ENCODE measurements at regions not wholly inside any gene's neighbourhood (a gene's known extent, or its start where the extent isn't known, plus 50 kb on each side); places are given as distances from the start of the nearest gene placed in this dataset.

- DNase-seq (ENCODE audit: missing footprints) (no peak), ATAC-seq (no peak)
- intact Hi-C loops (cut with DNase I) = no loop called here
Observed at GRCh38 chr2:84293791-84294380, 165.2 kb downstream of the SUCLG1 start.

GRCh38 chr2:84292545-84292944, 166.5 kb downstream of the SUCLG1 start:
- no peak for ATAC-seq
- no peak for DNase-seq (ENCODE audit: missing footprints)

GRCh38 chr2:84290537-84290936, 168.5 kb downstream of the SUCLG1 start:
- DNase-seq (ENCODE audit: missing footprints) (no peak), ATAC-seq (no peak)
- intact Hi-C loops (cut with DNase I) = no loop called here

More at GRCh38 chr2:84292545-84292944, 166.5 kb downstream of the SUCLG1 start:
- intact Hi-C loops (cut with DNase I) = no loop called here

GRCh38 chr2:84288293-84288692, 170.8 kb downstream of the SUCLG1 start:
- intact Hi-C loops (cut with DNase I) = no loop called here
- DNase-seq (ENCODE audit: missing footprints) (no peak), ATAC-seq (no peak)

GRCh38 chr2:84286878-84287277, 172.2 kb downstream of the SUCLG1 start:
- intact Hi-C loops (cut with DNase I) = no loop called here
- DNase-seq (ENCODE audit: missing footprints) (no peak), ATAC-seq (no peak)

- DNase-seq (ENCODE audit: missing footprints) (no peak), ATAC-seq (no peak)
- intact Hi-C loops (cut with DNase I) = no loop called here
Observed at GRCh38 chr2:84285056-84285747, 173.9 kb downstream of the SUCLG1 start.

- intact Hi-C loops (cut with DNase I) = no loop called here
- no peak for ATAC-seq
- no peak for DNase-seq (ENCODE audit: missing footprints)
Observed at GRCh38 chr2:84283506-84283905, 175.6 kb downstream of the SUCLG1 start.

- DNase-seq (ENCODE audit: missing footprints) (no peak), ATAC-seq (no peak)
- intact Hi-C loops (cut with DNase I) = no loop called here
Observed at GRCh38 chr2:84281510-84281909, 177.6 kb downstream of the SUCLG1 start.

- ATAC-seq (no peak), DNase-seq (ENCODE audit: missing footprints) (no peak)
- intact Hi-C loops (cut with DNase I) = no loop called here
Observed at GRCh38 chr2:84280873-84281272, 178.2 kb downstream of the SUCLG1 start.

- intact Hi-C loops (cut with DNase I) = no loop called here
- no peak for ATAC-seq
- no peak for DNase-seq (ENCODE audit: missing footprints)
Observed at GRCh38 chr2:84278386-84278785, 180.7 kb downstream of the SUCLG1 start.

- ATAC-seq (no peak), DNase-seq (ENCODE audit: missing footprints) (no peak)
- intact Hi-C loops (cut with DNase I) = no loop called here
Observed at GRCh38 chr2:84276590-84277255, 182.4 kb downstream of the SUCLG1 start.

GRCh38 chr2:84273406-84273805, 185.7 kb downstream of the SUCLG1 start:
- intact Hi-C loops (cut with DNase I) = no loop called here
- DNase-seq (ENCODE audit: missing footprints) (no peak), ATAC-seq (no peak)

GRCh38 chr2:84271977-84272376, 187.1 kb downstream of the SUCLG1 start:
- ATAC-seq (no peak), DNase-seq (ENCODE audit: missing footprints) (no peak)
- intact Hi-C loops (cut with DNase I) = no loop called here

GRCh38 chr2:84257831-84258230, 201.2 kb downstream of the SUCLG1 start:
- intact Hi-C loops (cut with DNase I) = no loop called here

GRCh38 chr2:84251651-84252302, 207.3 kb downstream of the SUCLG1 start:
- intact Hi-C loops (cut with DNase I) = no loop called here
- DNase-seq (ENCODE audit: missing footprints) = no peak
- no peak for ATAC-seq

More at GRCh38 chr2:84257831-84258230, 201.2 kb downstream of the SUCLG1 start:
- DNase-seq (ENCODE audit: missing footprints) (no peak), ATAC-seq (no peak)

- ATAC-seq (no peak), DNase-seq (ENCODE audit: missing footprints) (no peak)
- intact Hi-C loops (cut with DNase I) = no loop called here
Observed at GRCh38 chr2:84249140-84249539, 209.9 kb downstream of the SUCLG1 start.

GRCh38 chr2:84247532-84247931, 211.5 kb downstream of the SUCLG1 start:
- DNase-seq (ENCODE audit: missing footprints) (no peak), ATAC-seq (no peak)
- intact Hi-C loops (cut with DNase I) = no loop called here

GRCh38 chr2:84243788-84244733, 215.0 kb downstream of the SUCLG1 start:
- DNase-seq (ENCODE audit: missing footprints) (no peak), ATAC-seq (no peak)
- intact Hi-C loops (cut with DNase I) = no loop called here

- ATAC-seq (no peak), DNase-seq (ENCODE audit: missing footprints) (no peak)
- intact Hi-C loops (cut with DNase I) = no loop called here
Observed at GRCh38 chr2:84238907-84239306, 220.2 kb downstream of the SUCLG1 start.
